ENCODE measurements at regions not wholly inside any gene's neighbourhood (a gene's known extent, or its start where the extent isn't known, plus 50 kb on each side); places are given as distances from the start of the nearest gene placed in this dataset.

DNA sequence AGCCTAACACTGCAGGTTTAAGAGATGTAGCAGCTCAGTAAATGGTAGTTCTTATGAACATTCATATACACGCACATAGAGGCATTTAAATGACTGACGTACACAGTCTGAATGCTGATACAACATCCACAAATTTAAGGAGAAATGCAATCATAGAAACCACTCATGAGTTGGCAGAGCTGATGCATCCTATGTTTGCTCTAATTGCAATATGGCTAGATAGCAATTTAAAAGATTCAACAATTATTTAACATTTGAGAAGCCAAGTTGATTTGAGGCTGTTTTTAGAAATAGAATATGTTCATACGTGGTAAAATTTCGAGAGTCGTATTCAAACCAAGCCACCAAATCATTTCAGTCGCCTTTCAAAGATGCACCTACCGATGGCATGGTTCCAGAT lies 135.6 kb downstream of the PFKFB3 start:
- POLR2A ChIA-PET: interaction anchor here (0.5 to 1.1 kb wide), 2 partner anchors 9 to 47 kb away, joined by 3 to 5 read pairs; no protein-coding TSS in a partner anchor
- CTCF ChIA-PET: interaction anchor here (0.8 kb wide), 1 partner anchor 136 kb away, joined by 3 read pairs; the partner anchor contains the start of gene PFKFB3
- H3K27ac Mint-ChIP-seq: no peak overlapping the region

DNA sequence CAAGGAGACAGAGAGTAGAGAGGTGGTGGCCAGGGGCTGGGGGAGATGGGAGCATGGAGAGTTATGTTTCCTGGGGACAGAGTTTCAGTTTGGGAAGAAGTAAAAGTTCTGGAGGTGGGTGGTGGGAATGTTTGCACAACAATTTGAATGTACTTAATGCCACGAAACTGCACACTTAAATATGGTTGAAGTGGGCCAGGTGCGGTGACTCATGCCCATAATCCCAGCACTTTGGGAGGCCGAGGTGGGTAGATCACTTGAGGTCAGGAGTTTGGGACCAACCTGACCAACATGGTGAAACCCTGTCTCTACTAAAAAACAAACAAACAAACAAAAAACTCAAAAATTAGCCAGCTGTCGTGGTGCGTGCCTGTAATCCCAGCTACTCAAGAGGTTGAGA lies 137.2 kb downstream of the PFKFB3 start:
- DNase-seq (no peak), ATAC-seq (ENCODE audit: poor library complexity) (no peak)
- Mint-ChIP-seq H3K4me1 (ENCODE audit: low read depth) (peaks cover 13% of the 10 kb centered on the region), H3K9me3 (peaks cover 3% of the 10 kb centered on the region), H3K4me3 (no peak overlapping the region), H3K36me3 (ENCODE audit: low read depth) (no peaks in the 10 kb centered on the region), H3K27me3 (no peaks in the 10 kb centered on the region), H3K27ac (no peak overlapping the region)
- TF ChIP-seq, protein P1, sequence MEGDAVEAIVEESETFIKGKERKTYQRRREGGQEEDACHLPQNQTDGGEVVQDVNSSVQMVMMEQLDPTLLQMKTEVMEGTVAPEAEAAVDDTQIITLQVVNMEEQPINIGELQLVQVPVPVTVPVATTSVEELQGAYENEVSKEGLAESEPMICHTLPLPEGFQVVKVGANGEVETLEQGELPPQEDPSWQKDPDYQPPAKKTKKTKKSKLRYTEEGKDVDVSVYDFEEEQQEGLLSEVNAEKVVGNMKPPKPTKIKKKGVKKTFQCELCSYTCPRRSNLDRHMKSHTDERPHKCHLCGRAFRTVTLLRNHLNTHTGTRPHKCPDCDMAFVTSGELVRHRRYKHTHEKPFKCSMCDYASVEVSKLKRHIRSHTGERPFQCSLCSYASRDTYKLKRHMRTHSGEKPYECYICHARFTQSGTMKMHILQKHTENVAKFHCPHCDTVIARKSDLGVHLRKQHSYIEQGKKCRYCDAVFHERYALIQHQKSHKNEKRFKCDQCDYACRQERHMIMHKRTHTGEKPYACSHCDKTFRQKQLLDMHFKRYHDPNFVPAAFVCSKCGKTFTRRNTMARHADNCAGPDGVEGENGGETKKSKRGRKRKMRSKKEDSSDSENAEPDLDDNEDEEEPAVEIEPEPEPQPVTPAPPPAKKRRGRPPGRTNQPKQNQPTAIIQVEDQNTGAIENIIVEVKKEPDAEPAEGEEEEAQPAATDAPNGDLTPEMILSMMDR (IDR thresholded peaks at IDR 0.05): no peak
- Histone ChIP-seq H3K36me3 (ENCODE audit: insufficient read depth, low read length) (no peaks in the 10 kb centered on the region), H3K27me3 (ENCODE audit: control insufficient read depth in 1 of 2, insufficient read depth in 2 of 2, low read length in 2 of 2) (no peaks in the 10 kb centered on the region), H3K9me3 (ENCODE audit: control insufficient read depth in 1 of 2, insufficient read depth in 1 of 2, low read length in 2 of 2) (no peaks in the 10 kb centered on the region), H3K4me3 (ENCODE audit: low read length) (no peak overlapping the region), H3K27ac (ENCODE audit: low read depth in 1 of 2, low read length in 2 of 2) (no peak overlapping the region), H3K4me1 (ENCODE audit: insufficient read depth, low read length) (peaks cover 5% of the 10 kb centered on the region)
- ChIA-PET CTCF (no interaction called here), POLR2A (no interaction called here)
- intact Hi-C loops (cut with DNase I, micrococcal nuclease): loop anchor here in 1 of 2 experiments (10.0 kb wide), 2 partner anchors 45 to 135 kb away; partner anchors contain the start of gene PFKFB3

More for the DNA sequence above, 135.6 kb downstream of the PFKFB3 start:
- intact Hi-C loops (cut with DNase I, micrococcal nuclease): no loop called here
- H3K4me1 ChIP-seq (ENCODE audit: insufficient read depth, low read length): peaks cover 5% of the 10 kb centered on the region
- no peaks in the 10 kb centered on the region for H3K27me3 Mint-ChIP-seq
- H3K27ac ChIP-seq (ENCODE audit: low read depth in 1 of 2, low read length in 2 of 2): no peak overlapping the region
- no peak overlapping the region for H3K4me3 Mint-ChIP-seq
- H3K9me3 Mint-ChIP-seq: no peaks in the 10 kb centered on the region
- H3K27me3 ChIP-seq (ENCODE audit: control insufficient read depth in 1 of 2, insufficient read depth in 2 of 2, low read length in 2 of 2): no peaks in the 10 kb centered on the region
- DNase-seq (no peak), ATAC-seq (ENCODE audit: poor library complexity) (no peak)
- peaks cover 2% of the 10 kb centered on the region for H3K36me3 Mint-ChIP-seq (ENCODE audit: low read depth)
- H3K4me1 Mint-ChIP-seq (ENCODE audit: low read depth): peaks cover 4% of the 10 kb centered on the region
- TF ChIP-seq, protein P1 (IDR thresholded peaks at IDR 0.05): no peak
- H3K36me3 ChIP-seq (ENCODE audit: insufficient read depth, low read length): no peaks in the 10 kb centered on the region
- no peak overlapping the region for H3K4me3 ChIP-seq (ENCODE audit: low read length)
- no peaks in the 10 kb centered on the region for H3K9me3 ChIP-seq (ENCODE audit: control insufficient read depth in 1 of 2, insufficient read depth in 1 of 2, low read length in 2 of 2)

DNA sequence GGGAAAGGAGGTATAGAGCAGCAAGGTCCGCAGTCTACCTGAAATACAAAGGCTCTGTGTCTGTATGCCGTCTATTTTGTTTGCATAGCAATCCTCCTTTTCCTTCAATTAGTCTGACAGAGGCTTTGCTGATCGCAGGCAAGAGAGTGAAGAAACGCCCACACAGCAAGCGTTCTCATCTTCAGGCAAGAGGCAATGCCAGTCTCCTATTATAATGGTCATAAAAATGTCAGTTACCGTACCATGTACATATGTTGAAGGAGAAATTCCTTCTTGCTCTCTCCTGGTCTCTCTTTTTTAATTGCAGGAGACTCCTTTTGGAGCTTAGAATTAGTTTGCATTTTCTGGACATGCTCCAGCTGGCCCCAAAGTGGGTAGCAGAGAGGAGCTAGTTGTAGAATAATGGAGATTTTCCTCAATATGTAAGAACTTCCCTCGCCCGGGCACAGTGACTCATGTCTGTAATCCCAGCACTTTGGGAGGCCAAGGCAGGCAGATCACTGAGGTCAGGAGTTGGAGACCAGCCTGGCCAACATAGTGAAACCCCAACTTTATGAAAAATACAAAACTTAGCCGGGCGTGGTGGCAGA lies 139.5 kb downstream of the PFKFB3 start:
- Histone ChIP-seq H3K4me3 (ENCODE audit: low read length) (no peak overlapping the region), H3K27me3 (ENCODE audit: control insufficient read depth in 1 of 2, insufficient read depth in 2 of 2, low read length in 2 of 2) (no peaks in the 10 kb centered on the region), H3K9me3 (ENCODE audit: control insufficient read depth in 1 of 2, insufficient read depth in 1 of 2, low read length in 2 of 2) (no peaks in the 10 kb centered on the region), H3K27ac (ENCODE audit: low read depth in 1 of 2, low read length in 2 of 2) (no peak overlapping the region), H3K4me1 (ENCODE audit: insufficient read depth, low read length) (peaks cover 16% of the 10 kb centered on the region), H3K36me3 (ENCODE audit: insufficient read depth, low read length) (no peaks in the 10 kb centered on the region)
- Mint-ChIP-seq H3K4me1 (ENCODE audit: low read depth) (peaks cover 32% of the 10 kb centered on the region), H3K4me3 (no peak overlapping the region), H3K27me3 (no peaks in the 10 kb centered on the region), H3K9me3 (peaks cover 3% of the 10 kb centered on the region), H3K36me3 (ENCODE audit: low read depth) (no peaks in the 10 kb centered on the region), H3K27ac (no peak overlapping the region)
- intact Hi-C loops (cut with DNase I, micrococcal nuclease): loop anchor here in 1 of 2 experiments (10.0 kb wide), 2 partner anchors 47 to 137 kb away; partner anchors contain the start of gene PFKFB3
- ChIA-PET CTCF (no interaction called here), POLR2A (interaction anchor here (0.7 kb wide), 1 partner anchor 51 kb away, joined by 3 read pairs; no protein-coding TSS in a partner anchor)
- no peak for DNase-seq
- TF ChIP-seq, protein P1 (IDR thresholded peaks at IDR 0.05): no peak
- no peak for ATAC-seq (ENCODE audit: poor library complexity)
